Caco-2 (cell line): ENCODE measurements at regions not wholly inside any gene's neighbourhood (a gene's known extent, or its start where the extent isn't known, plus 50 kb on each side); places are given as distances from the start of the nearest gene placed in this dataset.

Experiments used
- BruUV-seq: library from RNA; stranded (reverse); fragments of 400-500 nt; replicated peaks from 2 replicates; lab custom pipeline; 2021; lab: Mats Ljungman, UMichigan
- CTCF ChIA-PET: fragments of 300-600 bp; sonication (Branson Sonifier 250); formaldehyde crosslinking; loops from one replicate; lab custom pipeline; 2022; ENCODE audit warnings: antibody characterized with exemption; lab: Charles Lee
- POLR2A ChIA-PET: fragments of 300-600 bp; sonication (Branson Sonifier 250); formaldehyde crosslinking; loops from one replicate; lab custom pipeline; 2022; ENCODE audit warnings: antibody characterized with exemption; lab: Charles Lee
- DNase-seq, 2 experiments: peaks; one replicate each; pipeline versions ENCODE4 v3.0.0 to v3.0.0-alpha.2; 2020 to 2022
- H3K27me3 ChIP-seq: replicated peaks from 2 replicates; pipeline ENCODE4 v1.6.0; 2011; ENCODE audit warnings: low read length; ENCODE audit not compliant: control insufficient read depth, insufficient read depth
- H3K36me3 ChIP-seq: 2 replicates; pipeline ENCODE4 v1.5.1; 2011; ENCODE audit warnings: low read length; ENCODE audit not compliant: control insufficient read depth, insufficient read depth
- H3K4me1 ChIP-seq: fragments of 250-450 bp; sonication (Bioruptor Pico); 2 replicates; pipeline ENCODE4 v1.5.1; 2020; ENCODE audit warnings: mild to moderate bottlenecking
- H3K4me3 ChIP-seq: 2 replicates; pipeline ENCODE4 v1.5.1; 2011; ENCODE audit warnings: low read depth, mild to moderate bottlenecking, control low read depth, low read length
- H3K9me3 ChIP-seq: fragments of 250-450 bp; sonication (Bioruptor Pico); 2 replicates; pipeline ENCODE4 v1.5.1; 2020; ENCODE audit warnings: mild to moderate bottlenecking, moderate library complexity
- H3K27ac Mint-ChIP-seq: one replicate; pipeline ENCODE4 v1.8.0; 2022; ENCODE audit warnings: mixed read lengths; ENCODE audit not compliant: unreplicated experiment
- H3K27me3 Mint-ChIP-seq: one replicate; pipeline ENCODE4 v1.8.0; 2022; ENCODE audit warnings: mixed read lengths; ENCODE audit not compliant: insufficient read depth, unreplicated experiment
- H3K36me3 Mint-ChIP-seq: one replicate; pipeline ENCODE4 v1.8.0; 2022; ENCODE audit warnings: mild to moderate bottlenecking, mixed read lengths; ENCODE audit not compliant: insufficient read depth, unreplicated experiment
- H3K4me1 Mint-ChIP-seq: one replicate; pipeline ENCODE4 v1.8.0; 2022; ENCODE audit warnings: low read depth, mixed read lengths; ENCODE audit not compliant: unreplicated experiment
- H3K4me3 Mint-ChIP-seq: one replicate; pipeline ENCODE4 v1.8.0; 2022; ENCODE audit warnings: mild to moderate bottlenecking, moderate library complexity, mixed read lengths; ENCODE audit not compliant: unreplicated experiment
- H3K9me3 Mint-ChIP-seq: one replicate; pipeline ENCODE4 v1.8.0; 2022; ENCODE audit warnings: mixed read lengths; ENCODE audit not compliant: unreplicated experiment
- CTCF ChIP-seq, 2 experiments: fragments of 200-600 bp in 1 of 2; IDR thresholded peaks; 1 replicate in 1 of 2; 2 replicates in 1 of 2; pipeline versions ENCODE4 v1.5.1 to v1.8.0; 2011 to 2022; ENCODE audit warnings: antibody characterized with exemption in 1 of 2, control low read depth in 1 of 2, inconsistent platforms in 1 of 2, low read depth in 1 of 2, low read length in 1 of 2, mild to moderate bottlenecking in 1 of 2, moderate library complexity in 1 of 2; ENCODE audit not compliant: insufficient read depth in 1 of 2, severe bottlenecking in 1 of 2, unreplicated experiment in 1 of 2
- intact Hi-C: fragments of 100-400 bp; cut with micrococcal nuclease; formaldehyde crosslinking; loops from one replicate; pipeline ENCODE4 v1.10.0; 2022; ENCODE audit not compliant: unreplicated experiment

DNA sequence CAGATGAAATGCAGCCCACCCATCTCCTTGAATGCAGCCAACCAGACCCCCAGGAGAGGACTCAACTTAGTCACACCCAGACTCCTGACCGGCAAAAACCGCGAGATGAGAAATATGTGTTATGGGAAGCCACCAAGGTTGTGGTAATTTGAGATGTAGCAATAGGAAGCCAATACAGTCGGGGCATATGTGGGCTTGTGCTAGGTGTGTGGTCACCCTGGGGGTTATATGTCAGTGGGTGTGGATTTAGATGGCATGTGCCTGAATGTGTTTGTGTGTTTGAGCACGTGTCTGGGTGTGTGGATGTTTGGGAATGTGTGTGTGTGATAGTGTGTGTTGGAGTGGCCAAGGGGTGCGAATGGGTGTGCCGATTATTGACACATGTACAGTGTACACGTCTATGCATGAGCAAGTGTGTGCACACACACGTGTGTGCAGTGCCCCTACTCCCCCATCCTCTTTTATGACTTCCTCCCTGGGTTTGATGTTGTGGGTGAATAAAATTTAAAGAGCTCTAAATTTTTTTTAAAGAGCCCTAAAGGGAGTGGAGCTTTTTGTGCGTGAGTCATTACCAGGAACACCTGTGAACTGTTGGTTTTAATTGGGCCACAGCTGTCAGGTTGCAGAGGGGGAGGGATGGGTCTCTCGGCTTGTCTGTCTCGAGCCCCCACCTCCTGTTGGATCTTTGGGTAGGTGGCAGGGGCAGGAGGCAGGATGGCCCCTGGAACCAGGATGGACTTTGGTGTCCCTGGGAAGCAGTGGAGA, 86.8 kb downstream of the LHX2 start:
- CTCF ChIA-PET = no interaction called here
- no peak for DNase-seq
- H3K4me3 Mint-ChIP-seq = no peak overlapping the region
- Histone ChIP-seq H3K4me3 (no peak overlapping the region), H3K27me3 (no peaks in the 10 kb centered on the region; the same call in 1 of the 2 replicates), H3K9me3 (no peaks in the 10 kb centered on the region), H3K4me1 (no peaks in the 10 kb centered on the region), H3K36me3 (no peaks in the 10 kb centered on the region)
- POLR2A ChIA-PET = no interaction called here
- H3K9me3 Mint-ChIP-seq = no peaks in the 10 kb centered on the region
- no peaks in the 10 kb centered on the region for H3K27me3 Mint-ChIP-seq
- no peak for TF ChIP-seq CTCF (IDR thresholded peaks at IDR 0.05; ENCODE audit: insufficient read depth in 1 of 2, low read depth in 1 of 2, low read length in 1 of 2, severe bottlenecking in 1 of 2, unreplicated experiment in 1 of 2)
- BruUV-seq = no TSS peak
- no peak overlapping the region for H3K27ac Mint-ChIP-seq
- peaks cover 5% of the 10 kb centered on the region for H3K4me1 Mint-ChIP-seq
- no peaks in the 10 kb centered on the region for H3K36me3 Mint-ChIP-seq
- intact Hi-C loops = no loop called here

GRCh38 chr9:124099860-124100259, 88.3 kb downstream of the LHX2 start:
- H3K27ac Mint-ChIP-seq = no peak overlapping the region
- ChIA-PET CTCF (no interaction called here), POLR2A (no interaction called here)
- Histone ChIP-seq H3K4me3 (no peak overlapping the region), H3K36me3 (no peaks in the 10 kb centered on the region), H3K9me3 (no peaks in the 10 kb centered on the region), H3K27me3 (no peaks in the 10 kb centered on the region; the same call in 1 of the 2 replicates), H3K4me1 (no peaks in the 10 kb centered on the region)
- no peak for DNase-seq
- TF ChIP-seq CTCF (IDR thresholded peaks at IDR 0.05; ENCODE audit: insufficient read depth in 1 of 2, low read depth in 1 of 2, low read length in 1 of 2, severe bottlenecking in 1 of 2, unreplicated experiment in 1 of 2) = no peak
- no peaks in the 10 kb centered on the region for H3K27me3 Mint-ChIP-seq
- H3K4me3 Mint-ChIP-seq = no peak overlapping the region
- no peaks in the 10 kb centered on the region for H3K9me3 Mint-ChIP-seq
- BruUV-seq = no TSS peak
- H3K36me3 Mint-ChIP-seq = no peaks in the 10 kb centered on the region
- no peaks in the 10 kb centered on the region for H3K4me1 Mint-ChIP-seq
- intact Hi-C loops = no loop called here

DNA sequence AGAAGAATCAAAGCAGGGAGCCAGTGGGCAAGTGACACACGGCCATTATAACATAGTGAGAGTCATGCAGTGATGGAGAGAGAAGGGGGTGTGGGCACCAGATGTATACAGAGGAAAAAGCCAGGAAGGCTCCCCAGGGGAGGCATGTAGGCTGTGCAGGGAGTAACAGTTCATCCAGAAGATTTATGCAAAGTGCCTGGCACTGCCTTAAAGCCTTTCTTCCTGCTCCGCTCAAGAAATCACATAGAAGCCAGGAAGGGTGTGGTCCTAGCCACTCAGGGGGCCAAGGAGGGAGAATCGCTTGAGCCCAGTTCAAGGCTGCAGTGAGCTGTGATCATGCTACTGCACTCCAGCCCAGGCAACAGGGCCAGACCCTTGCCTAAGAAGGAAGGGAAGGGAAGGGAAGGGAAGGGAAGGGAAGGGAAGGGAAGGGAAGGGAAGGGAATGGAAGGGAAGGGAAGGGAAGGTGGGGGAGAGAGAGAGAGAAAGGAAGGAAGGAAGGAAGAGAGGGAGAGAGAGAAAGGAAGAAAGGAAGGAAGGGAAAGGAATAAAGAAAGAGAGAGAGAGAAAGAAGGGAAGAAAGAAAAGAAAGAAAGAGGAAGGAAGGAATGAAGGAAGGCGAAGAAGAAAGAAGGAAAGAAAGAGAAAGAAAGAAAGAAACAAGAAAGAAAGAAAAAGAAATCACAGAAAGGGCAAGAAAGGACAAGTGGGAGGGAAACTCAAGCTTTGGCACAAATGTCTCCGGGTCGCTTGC, 89.8 kb downstream of the LHX2 start:
- ChIA-PET CTCF (no interaction called here), POLR2A (no interaction called here)
- BruUV-seq = no TSS peak
- no peak overlapping the region for H3K4me3 Mint-ChIP-seq
- H3K9me3 Mint-ChIP-seq = no peaks in the 10 kb centered on the region
- Histone ChIP-seq H3K4me3 (no peak overlapping the region), H3K36me3 (no peaks in the 10 kb centered on the region), H3K4me1 (no peaks in the 10 kb centered on the region), H3K27me3 (no peaks in the 10 kb centered on the region; the same call in 1 of the 2 replicates), H3K9me3 (no peaks in the 10 kb centered on the region)
- TF ChIP-seq CTCF (IDR thresholded peaks at IDR 0.05; ENCODE audit: insufficient read depth in 1 of 2, low read depth in 1 of 2, low read length in 1 of 2, severe bottlenecking in 1 of 2, unreplicated experiment in 1 of 2) = no peak
- no peaks in the 10 kb centered on the region for H3K27me3 Mint-ChIP-seq
- H3K27ac Mint-ChIP-seq = no peak overlapping the region
- H3K4me1 Mint-ChIP-seq = no peaks in the 10 kb centered on the region
- no peak for DNase-seq
- intact Hi-C loops = no loop called here
- no peaks in the 10 kb centered on the region for H3K36me3 Mint-ChIP-seq
